ENCODE measurements at regions not wholly inside any gene's neighbourhood (a gene's known extent, or its start where the extent isn't known, plus 50 kb on each side); places are given as distances from the start of the nearest gene placed in this dataset.

GRCh38 chr5:141767671-141768070, 85.6 kb upstream of the ARAP3 start:
- no peaks in the 10 kb centered on the region for H3K36me3 Mint-ChIP-seq (ENCODE audit: unreplicated experiment)
- no peak overlapping the region for H3K4me3 Mint-ChIP-seq (ENCODE audit: unreplicated experiment)
- H3K27ac Mint-ChIP-seq (ENCODE audit: unreplicated experiment), result no peak overlapping the region
- H3K9me3 Mint-ChIP-seq (ENCODE audit: unreplicated experiment), result peaks cover 7% of the 10 kb centered on the region
- no peak for TF ChIP-seq CTCF (IDR thresholded peaks at IDR 0.05; ENCODE audit: partially characterized antibody, unreplicated experiment)
- H3K27me3 Mint-ChIP-seq (ENCODE audit: unreplicated experiment), result peaks cover 12% of the 10 kb centered on the region
- DNase-seq, result no peak
- H3K4me1 Mint-ChIP-seq (ENCODE audit: low read depth, unreplicated experiment), result peaks cover 14% of the 10 kb centered on the region

GRCh38 chr5:141765896-141766551, 84.0 kb upstream of the ARAP3 start:
- Mint-ChIP-seq H3K27me3 (ENCODE audit: unreplicated experiment) (peaks cover 6% of the 10 kb centered on the region), H3K27ac (ENCODE audit: unreplicated experiment) (no peak overlapping the region), H3K36me3 (ENCODE audit: unreplicated experiment) (no peaks in the 10 kb centered on the region), H3K4me3 (ENCODE audit: unreplicated experiment) (no peak overlapping the region), H3K9me3 (ENCODE audit: unreplicated experiment) (peaks cover 4% of the 10 kb centered on the region), H3K4me1 (ENCODE audit: low read depth, unreplicated experiment) (peaks cover 8% of the 10 kb centered on the region)
- TF ChIP-seq CTCF (IDR thresholded peaks at IDR 0.05; ENCODE audit: partially characterized antibody, unreplicated experiment), result no peak
- no peak for DNase-seq

GRCh38 chr5:141763541-141763940, 81.5 kb upstream of the ARAP3 start:
- H3K27me3 Mint-ChIP-seq (ENCODE audit: unreplicated experiment), result peaks cover 9% of the 10 kb centered on the region
- H3K4me3 Mint-ChIP-seq (ENCODE audit: unreplicated experiment), result no peak overlapping the region
- H3K4me1 Mint-ChIP-seq (ENCODE audit: low read depth, unreplicated experiment), result peaks cover 9% of the 10 kb centered on the region
- DNase-seq, result no peak
- no peak overlapping the region for H3K27ac Mint-ChIP-seq (ENCODE audit: unreplicated experiment)
- no peak for TF ChIP-seq CTCF (IDR thresholded peaks at IDR 0.05; ENCODE audit: partially characterized antibody, unreplicated experiment)
- H3K36me3 Mint-ChIP-seq (ENCODE audit: unreplicated experiment), result no peaks in the 10 kb centered on the region
- peaks cover 3% of the 10 kb centered on the region for H3K9me3 Mint-ChIP-seq (ENCODE audit: unreplicated experiment)

- no peak for TF ChIP-seq CTCF (IDR thresholded peaks at IDR 0.05; ENCODE audit: partially characterized antibody, unreplicated experiment)
- H3K36me3 Mint-ChIP-seq (ENCODE audit: unreplicated experiment), result no peaks in the 10 kb centered on the region
- peaks cover 15% of the 10 kb centered on the region for H3K4me1 Mint-ChIP-seq (ENCODE audit: low read depth, unreplicated experiment)
- H3K4me3 Mint-ChIP-seq (ENCODE audit: unreplicated experiment), result no peak overlapping the region
- H3K27ac Mint-ChIP-seq (ENCODE audit: unreplicated experiment), result no peak overlapping the region
- H3K27me3 Mint-ChIP-seq (ENCODE audit: unreplicated experiment), result peaks cover 13% of the 10 kb centered on the region
- H3K9me3 Mint-ChIP-seq (ENCODE audit: unreplicated experiment), result peaks cover 3% of the 10 kb centered on the region
- no peak for DNase-seq
Measured at GRCh38 chr5:141762790-141763368, 80.8 kb upstream of the ARAP3 start.

GRCh38 chr5:141762316-141762715, 80.3 kb upstream of the ARAP3 start:
- Mint-ChIP-seq H3K9me3 (ENCODE audit: unreplicated experiment) (peaks cover 3% of the 10 kb centered on the region), H3K4me3 (ENCODE audit: unreplicated experiment) (no peak overlapping the region), H3K27ac (ENCODE audit: unreplicated experiment) (no peak overlapping the region), H3K27me3 (ENCODE audit: unreplicated experiment) (peaks cover 14% of the 10 kb centered on the region), H3K4me1 (ENCODE audit: low read depth, unreplicated experiment) (peaks cover 15% of the 10 kb centered on the region), H3K36me3 (ENCODE audit: unreplicated experiment) (no peaks in the 10 kb centered on the region)
- DNase-seq, result no peak
- TF ChIP-seq CTCF (IDR thresholded peaks at IDR 0.05; ENCODE audit: partially characterized antibody, unreplicated experiment), result no peak

All from glutamatergic neuron (in vitro differentiated cells).